C4-2B (cell line): ENCODE measurements at regions not wholly inside any gene's neighbourhood (a gene's known extent, or its start where the extent isn't known, plus 50 kb on each side); places are given as distances from the start of the nearest gene placed in this dataset.

Experiments used
- CTCF ChIP-seq: fragments of 450-650 bp; conservative IDR thresholded peaks from 2 replicates; pipeline ENCODE4 v1.5.1; 2017; ENCODE audit warnings: mild to moderate bottlenecking
- ZFX ChIP-seq: fragments of 450-650 bp; IDR thresholded peaks from 2 replicates; pipeline ENCODE4 v1.6.1; 2017

- TF ChIP-seq CTCF (no peak), ZFX (no peak)
These were observed 371.5 kb downstream of the NUP35 start for GRCh38 chr2:183495589-183496267.
